ENCODE measurements at regions not wholly inside any gene's neighbourhood (a gene's known extent, or its start where the extent isn't known, plus 50 kb on each side); places are given as distances from the start of the nearest gene placed in this dataset.

- no peak for TF ChIP-seq POLR2A (IDR thresholded peaks at IDR 0.05)
- TF ChIP-seq, protein P1, sequence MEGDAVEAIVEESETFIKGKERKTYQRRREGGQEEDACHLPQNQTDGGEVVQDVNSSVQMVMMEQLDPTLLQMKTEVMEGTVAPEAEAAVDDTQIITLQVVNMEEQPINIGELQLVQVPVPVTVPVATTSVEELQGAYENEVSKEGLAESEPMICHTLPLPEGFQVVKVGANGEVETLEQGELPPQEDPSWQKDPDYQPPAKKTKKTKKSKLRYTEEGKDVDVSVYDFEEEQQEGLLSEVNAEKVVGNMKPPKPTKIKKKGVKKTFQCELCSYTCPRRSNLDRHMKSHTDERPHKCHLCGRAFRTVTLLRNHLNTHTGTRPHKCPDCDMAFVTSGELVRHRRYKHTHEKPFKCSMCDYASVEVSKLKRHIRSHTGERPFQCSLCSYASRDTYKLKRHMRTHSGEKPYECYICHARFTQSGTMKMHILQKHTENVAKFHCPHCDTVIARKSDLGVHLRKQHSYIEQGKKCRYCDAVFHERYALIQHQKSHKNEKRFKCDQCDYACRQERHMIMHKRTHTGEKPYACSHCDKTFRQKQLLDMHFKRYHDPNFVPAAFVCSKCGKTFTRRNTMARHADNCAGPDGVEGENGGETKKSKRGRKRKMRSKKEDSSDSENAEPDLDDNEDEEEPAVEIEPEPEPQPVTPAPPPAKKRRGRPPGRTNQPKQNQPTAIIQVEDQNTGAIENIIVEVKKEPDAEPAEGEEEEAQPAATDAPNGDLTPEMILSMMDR (IDR thresholded peaks at IDR 0.05) = no peak
Observed at GRCh38 chr6:98593676-98594075, 240.7 kb upstream of the POU3F2 start.
